HCT116 (cell line): ENCODE measurements at regions not wholly inside any gene's neighbourhood (a gene's known extent, or its start where the extent isn't known, plus 50 kb on each side); places are given as distances from the start of the nearest gene placed in this dataset.

Experiments used
- ATAC-seq: fragments of 200-7000 bp; cut with Tn5 transposase; 2 replicates; pipeline ENCODE4 v1.9.1; 2020; ENCODE audit warnings: mild to moderate bottlenecking, moderate library complexity
- BruUV-seq: library from RNA; stranded (reverse); fragments of 400-500 nt; replicated peaks from 2 replicates; lab custom pipeline; 2021; lab: Mats Ljungman, UMichigan
- CTCF ChIA-PET: fragments of 300-600 bp; sonication (Branson Sonifier 250); formaldehyde crosslinking; loops from one replicate; lab custom pipeline; 2021; ENCODE audit warnings: antibody characterized with exemption; lab: Charles Lee
- POLR2A ChIA-PET: fragments of 300-600, 350-600 bp; sonication (Branson Sonifier 250); formaldehyde crosslinking; loops from one replicate; lab custom pipeline; 2021; ENCODE audit warnings: antibody characterized with exemption; lab: Charles Lee
- RAD21 ChIA-PET, 2 experiments: fragments of 300-600 bp; sonication (Branson Sonifier 250); formaldehyde crosslinking; loops; one replicate each; lab custom pipeline; 2023; ENCODE audit warnings: low total read pairs in 2 of 2; ENCODE audit not compliant: uncharacterized antibody in 2 of 2, unreplicated experiment in 2 of 2, low non-redundant PET in 1 of 2; lab: Charles Lee
- DNase-seq: peaks from one replicate; pipeline ENCODE4 v3.0.0-alpha.2; 2010; ENCODE audit warnings: low read depth, low spot score
- H2AFZ ChIP-seq: fragments of 200-600 bp; shearing (Covaris generic), sonication (generic); 2 replicates; pipeline ENCODE4 v1.6.1; 2017; ENCODE audit warnings: low read depth, mixed run types, mixed read lengths, antibody characterized with exemption, low read length; ENCODE audit not compliant: poor library complexity, severe bottlenecking
- H3K27ac ChIP-seq: 2 replicates; pipeline ENCODE4 v1.5.1; 2012; ENCODE audit warnings: low read depth, low read length
- H3K27me3 ChIP-seq: fragments of 200-600 bp; sonication (generic); 2 replicates; pipeline ENCODE4 v1.6.1; 2016; ENCODE audit warnings: mixed run types, low read length, mixed read lengths; ENCODE audit not compliant: insufficient read depth
- H3K36me3 ChIP-seq, 2 experiments: fragments of 200-500 bp in 1 of 2; fragments of 200-600 bp in 1 of 2; sonication (Bioruptor generic) in 1 of 2; sonication (generic) in 1 of 2; 2 replicates each; pipeline versions ENCODE4 v1.5.1 to v1.6.1; 2014 to 2016; ENCODE audit warnings: low read length in 2 of 2, inconsistent platforms in 1 of 2, mixed read lengths in 1 of 2, mixed run types in 1 of 2; ENCODE audit not compliant: insufficient read depth in 2 of 2, control insufficient read depth in 1 of 2
- H3K4me1 ChIP-seq, 2 experiments: fragments of 200-600 bp in 1 of 2; sonication (generic) in 1 of 2; 2 replicates each; pipeline versions ENCODE4 v1.5.1 to v1.6.1; 2012 to 2017; ENCODE audit warnings: low read length in 2 of 2, inconsistent platforms in 1 of 2, mild to moderate bottlenecking in 1 of 2, mixed read lengths in 1 of 2, mixed run types in 1 of 2, moderate library complexity in 1 of 2; ENCODE audit not compliant: insufficient read depth in 2 of 2, control insufficient read depth in 1 of 2
- H3K4me2 ChIP-seq: fragments of 200-600 bp; sonication (generic); 2 replicates; pipeline ENCODE4 v1.6.1; 2017; ENCODE audit warnings: mixed run types, low read length, mixed read lengths
- H3K4me3 ChIP-seq, 2 experiments: fragments of 200-600 bp in 1 of 2; sonication (generic) in 1 of 2; replicated peaks in 1 of 2; 2 replicates each; pipeline ENCODE4 v1.5.1; 2011 to 2016; ENCODE audit warnings: low read length in 2 of 2, control low read depth in 1 of 2, low read depth in 1 of 2, mild to moderate bottlenecking in 1 of 2, mixed read lengths in 1 of 2, mixed run types in 1 of 2
- H3K79me2 ChIP-seq: fragments of 200-600 bp; sonication (generic); 2 replicates; pipeline ENCODE4 v1.6.1; 2017; ENCODE audit warnings: mild to moderate bottlenecking, mixed run types, low read length, moderate library complexity, mixed read lengths; ENCODE audit not compliant: insufficient read depth
- H3K9ac ChIP-seq: fragments of 200-600 bp; sonication (generic); 2 replicates; pipeline ENCODE4 v1.6.1; 2016; ENCODE audit warnings: low read length, mixed read lengths
- H3K9me2 ChIP-seq: fragments of 200-600 bp; sonication (generic), shearing (Covaris generic); 2 replicates; pipeline ENCODE4 v1.6.1; 2017; ENCODE audit warnings: mixed run types, mild to moderate bottlenecking, moderate library complexity; ENCODE audit not compliant: insufficient read depth
- H3K9me3 ChIP-seq, 2 experiments: fragments of 200-500 bp in 1 of 2; fragments of 200-600 bp in 1 of 2; sonication (Bioruptor generic) in 1 of 2; sonication (generic) in 1 of 2; 2 replicates each; pipeline ENCODE4 v1.6.1; 2014 to 2017; ENCODE audit warnings: low read length in 2 of 2, mixed read lengths in 2 of 2, inconsistent platforms in 1 of 2, low read depth in 1 of 2, mild to moderate bottlenecking in 1 of 2, mixed run types in 1 of 2, moderate library complexity in 1 of 2; ENCODE audit not compliant: control insufficient read depth in 1 of 2, insufficient read depth in 1 of 2
- H4K20me1 ChIP-seq: fragments of 200-600 bp; sonication (generic), shearing (Covaris generic); 2 replicates; pipeline ENCODE4 v1.6.1; 2017; ENCODE audit warnings: mixed run types, mild to moderate bottlenecking, moderate library complexity; ENCODE audit not compliant: insufficient read depth
- ATF3 ChIP-seq: IDR thresholded peaks from 2 replicates; pipeline ENCODE4 v1.6.1; 2012
- CBX3 ChIP-seq: IDR thresholded peaks from 2 replicates; pipeline ENCODE4 v1.6.1; 2012; ENCODE audit warnings: low read depth
- EGR1 ChIP-seq: IDR thresholded peaks from 2 replicates; pipeline ENCODE4 v1.6.1; 2012; ENCODE audit warnings: low read depth
- EZH2phosphoT487 ChIP-seq: fragments of 200-600 bp; IDR thresholded peaks from 2 replicates; pipeline ENCODE4 v1.6.1; 2018; ENCODE audit warnings: antibody characterized with exemption, borderline replicate concordance
- FOSL1 ChIP-seq: IDR thresholded peaks from 2 replicates; pipeline ENCODE4 v1.6.1; 2012; ENCODE audit warnings: low read depth
- MAX ChIP-seq: IDR thresholded peaks from 2 replicates; pipeline ENCODE4 v1.6.1; 2012
- POLR2A ChIP-seq: IDR thresholded peaks from 2 replicates; pipeline ENCODE4 v1.7.0; 2011; ENCODE audit warnings: borderline replicate concordance; ENCODE audit not compliant: insufficient read depth, insufficient read length; ENCODE audit errors: extremely low read depth
- POLR2AphosphoS5 ChIP-seq: IDR thresholded peaks from 2 replicates; pipeline ENCODE4 v1.6.1; 2011; ENCODE audit warnings: mild to moderate bottlenecking, low read depth, low read length, moderate library complexity
- REST ChIP-seq: IDR thresholded peaks from 2 replicates; pipeline ENCODE4 v1.6.1; 2012; ENCODE audit warnings: low read depth
- SIN3A ChIP-seq: IDR thresholded peaks from 2 replicates; pipeline ENCODE4 v1.6.1; 2012; ENCODE audit warnings: low read depth
- SRF ChIP-seq: IDR thresholded peaks from 2 replicates; pipeline ENCODE4 v1.6.1; 2012; ENCODE audit warnings: low read depth
- YY1 ChIP-seq: IDR thresholded peaks from 2 replicates; pipeline ENCODE4 v1.6.1; 2011; ENCODE audit warnings: low read length, low read depth, moderate library complexity, mild to moderate bottlenecking; ENCODE audit not compliant: insufficient replicate concordance; ENCODE audit errors: extremely low read depth
- ZNF274 ChIP-seq: fragments of 200-500 bp; sonication (Bioruptor generic); IDR thresholded peaks from 2 replicates; pipeline ENCODE4 v1.6.1; 2014; ENCODE audit warnings: mild to moderate bottlenecking, low read depth, low read length, inconsistent platforms
- intact Hi-C: fragments of 100-400 bp; cut with micrococcal nuclease; formaldehyde crosslinking; loops from 2 replicates; pipeline ENCODE4 v1.10.0; 2022

- BruUV-seq = no TSS peak
- POLR2A ChIA-PET = no interaction called here
- H3K4me2 ChIP-seq = no peak overlapping the region
- no peaks in the 10 kb centered on the region for H3K4me1 ChIP-seq
- H3K36me3 ChIP-seq = no peaks in the 10 kb centered on the region
- no peak overlapping the region for H3K4me3 ChIP-seq
- DNase-seq (no peak), ATAC-seq (no peak)
- no peak overlapping the region for H2AFZ ChIP-seq
- no peak for TF ChIP-seq YY1
- no peak for TF ChIP-seq FOSL1
- no peak for TF ChIP-seq SRF
- no peak for TF ChIP-seq REST
- no peak for TF ChIP-seq POLR2A
- TF ChIP-seq EZH2phosphoT487 = no peak
- TF ChIP-seq EGR1 = no peak
- TF ChIP-seq ATF3 = no peak
- TF ChIP-seq MAX = no peak
- no peak for TF ChIP-seq POLR2AphosphoS5
- no peak for TF ChIP-seq SIN3A
- no peak for TF ChIP-seq ZNF274
- TF ChIP-seq CBX3 = no peak
- H4K20me1 ChIP-seq = no peaks in the 10 kb centered on the region
- no peaks in the 10 kb centered on the region for H3K79me2 ChIP-seq
- CTCF ChIA-PET = no interaction called here
- RAD21 ChIA-PET = no interaction called here
- intact Hi-C loops = no loop called here
- peaks cover 16 to 17% of the 10 kb centered on the region in 2 experiments; a peak in 2 of 4 replicates for H3K9me3 ChIP-seq
- H3K27me3 ChIP-seq = no peaks in the 10 kb centered on the region
- no peak overlapping the region for H3K9ac ChIP-seq
- no peak overlapping the region for H3K27ac ChIP-seq
- no peaks in the 10 kb centered on the region for H3K9me2 ChIP-seq
Measured at GRCh38 chr21:24903994-24904635, 703.2 kb downstream of the MRPL39 start.
